GM23338 (cell line): ENCODE measurements at regions not wholly inside any gene's neighbourhood (a gene's known extent, or its start where the extent isn't known, plus 50 kb on each side); places are given as distances from the start of the nearest gene placed in this dataset.

Experiments used
- ATAC-seq: fragments of 200-7000 bp; cut with Tn5 transposase; 3 replicates; pipeline ENCODE4 v1.9.1; 2020
- DNase-seq: peaks from one replicate; pipeline ENCODE4 v3.0.0-alpha.2; 2015; ENCODE audit warnings: low spot score
- H2AFZ ChIP-seq: fragments of 200-600 bp; sonication (generic); 2 replicates; pipeline ENCODE4 v1.8.0; 2016; ENCODE audit warnings: antibody characterized with exemption, mild to moderate bottlenecking, moderate library complexity
- H3F3A ChIP-seq: fragments of 200-600 bp; sonication (generic); replicated peaks from 2 replicates; pipeline ENCODE4 v1.8.0; 2017; ENCODE audit warnings: antibody characterized with exemption, mixed run types, low read depth
- H3K27ac ChIP-seq: fragments of 200-600 bp; sonication (generic); 2 replicates; pipeline ENCODE4 v1.6.1; 2016; ENCODE audit warnings: low read depth
- H3K27me3 ChIP-seq: fragments of 200-600 bp; sonication (generic); 2 replicates; pipeline ENCODE4 v1.8.0; 2016; ENCODE audit warnings: mild to moderate bottlenecking, mixed run types, moderate library complexity; ENCODE audit not compliant: insufficient read depth
- H3K36me3 ChIP-seq: fragments of 200-600 bp; sonication (generic); 2 replicates; pipeline ENCODE4 v1.8.0; 2016; ENCODE audit warnings: mild to moderate bottlenecking; ENCODE audit not compliant: insufficient read depth
- H3K4me1 ChIP-seq: fragments of 200-600 bp; sonication (generic); 2 replicates; pipeline ENCODE4 v1.8.0; 2016; ENCODE audit warnings: mild to moderate bottlenecking, moderate library complexity; ENCODE audit not compliant: insufficient read depth
- H3K4me2 ChIP-seq: fragments of 200-600 bp; sonication (generic); 2 replicates; pipeline ENCODE4 v1.7.1; 2017; ENCODE audit warnings: mixed run types
- H3K4me3 ChIP-seq: fragments of 200-600 bp; sonication (generic); 2 replicates; pipeline ENCODE4 v1.6.1; 2016; ENCODE audit warnings: mixed run types
- H3K79me2 ChIP-seq: fragments of 200-600 bp; sonication (generic); replicated peaks from 2 replicates; pipeline ENCODE4 v1.8.0; 2017; ENCODE audit warnings: mild to moderate bottlenecking; ENCODE audit not compliant: insufficient read depth
- H3K9me2 ChIP-seq: fragments of 200-600 bp; sonication (generic); 2 replicates; pipeline ENCODE4 v1.8.0; 2017; ENCODE audit not compliant: insufficient read depth
- H4K20me1 ChIP-seq: fragments of 200-600 bp; sonication (generic); replicated peaks from 2 replicates; pipeline ENCODE4 v1.8.0; 2017; ENCODE audit warnings: mild to moderate bottlenecking; ENCODE audit not compliant: insufficient read depth
- H3K27ac Mint-ChIP-seq: 2 replicates; pipeline ENCODE4 v1.8.0; 2020; ENCODE audit warnings: inconsistent platforms, mild to moderate bottlenecking, moderate library complexity, mixed read lengths
- H3K27me3 Mint-ChIP-seq: 3 replicates; pipeline ENCODE4 v1.8.0; 2022; ENCODE audit warnings: low read depth, mild to moderate bottlenecking, moderate library complexity, mixed read lengths, inconsistent platforms; ENCODE audit not compliant: insufficient read depth, poor library complexity
- H3K36me3 Mint-ChIP-seq: 3 replicates; pipeline ENCODE4 v1.8.0; 2021; ENCODE audit warnings: low read depth, mild to moderate bottlenecking, inconsistent platforms, moderate library complexity, mixed read lengths
- H3K4me1 Mint-ChIP-seq: 3 replicates; pipeline ENCODE4 v1.8.0; 2020; ENCODE audit warnings: mild to moderate bottlenecking, inconsistent platforms, mixed read lengths
- H3K4me3 Mint-ChIP-seq: 3 replicates; pipeline ENCODE4 v1.8.0; 2021; ENCODE audit warnings: moderate library complexity, mild to moderate bottlenecking, inconsistent platforms, mixed read lengths
- H3K9me3 Mint-ChIP-seq: 3 replicates; pipeline ENCODE4 v1.8.0; 2020; ENCODE audit warnings: moderate library complexity, mild to moderate bottlenecking, inconsistent platforms, mixed read lengths
- EZH2 ChIP-seq: fragments of 200-600 bp; sonication (generic); IDR thresholded peaks from one replicate; pipeline ENCODE4 v1.8.0; 2017; ENCODE audit warnings: antibody characterized with exemption, mild to moderate bottlenecking, low read depth; ENCODE audit not compliant: unreplicated experiment
- EZH2phosphoT487 ChIP-seq: fragments of 200-600 bp; sonication (generic); IDR thresholded peaks from one replicate; pipeline ENCODE4 v1.8.1; 2018; ENCODE audit warnings: antibody characterized with exemption; ENCODE audit not compliant: unreplicated experiment
- NANOG ChIP-seq: IDR thresholded peaks from 2 replicates; pipeline ENCODE4 v1.6.1; 2016; ENCODE audit warnings: antibody characterized with exemption, borderline replicate concordance
- STAT1 ChIP-seq: IDR thresholded peaks from one replicate; pipeline ENCODE4 v1.6.1; 2016; ENCODE audit warnings: antibody characterized with exemption; ENCODE audit not compliant: unreplicated experiment
- TF ChIP-seq, protein P1 (sequence below): fragments of 250-450 bp; sonication (Bioruptor Pico); IDR thresholded peaks from 2 replicates; pipeline ENCODE4 v1.5.0; 2020; ENCODE audit warnings: mild to moderate bottlenecking, moderate library complexity
- TF ChIP-seq, protein P2 (sequence below), 2 experiments: fragments of 200-600 bp in 1 of 2; sonication (generic) in 1 of 2; conservative IDR thresholded peaks; 2 replicates each; pipeline versions ENCODE4 v1.5.1 to v1.6.1; 2016 to 2017; ENCODE audit warnings: antibody characterized with exemption in 2 of 2, low read depth in 2 of 2, mild to moderate bottlenecking in 2 of 2, moderate library complexity in 1 of 2

DNA sequence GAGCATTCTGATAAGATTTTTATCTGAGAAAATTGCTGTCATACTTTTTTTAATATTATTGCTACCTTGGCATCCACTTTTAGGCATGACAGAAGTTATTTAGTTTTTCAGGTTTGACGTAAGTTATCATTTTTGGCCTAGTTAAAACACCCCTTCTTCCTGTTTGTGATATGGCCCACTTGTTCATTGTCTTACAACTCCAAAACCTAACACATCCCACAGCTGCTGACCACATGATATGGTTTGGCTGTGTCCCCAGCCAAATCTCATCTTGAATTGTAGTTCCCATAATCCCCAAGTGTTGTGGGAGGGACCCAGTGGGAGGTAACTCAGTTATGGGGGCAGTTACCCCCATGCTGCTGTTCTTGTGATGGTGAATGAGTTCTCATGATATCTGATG is 388.1 kb downstream of the SLC4A3 start (continued):
- TF ChIP-seq, protein P1, sequence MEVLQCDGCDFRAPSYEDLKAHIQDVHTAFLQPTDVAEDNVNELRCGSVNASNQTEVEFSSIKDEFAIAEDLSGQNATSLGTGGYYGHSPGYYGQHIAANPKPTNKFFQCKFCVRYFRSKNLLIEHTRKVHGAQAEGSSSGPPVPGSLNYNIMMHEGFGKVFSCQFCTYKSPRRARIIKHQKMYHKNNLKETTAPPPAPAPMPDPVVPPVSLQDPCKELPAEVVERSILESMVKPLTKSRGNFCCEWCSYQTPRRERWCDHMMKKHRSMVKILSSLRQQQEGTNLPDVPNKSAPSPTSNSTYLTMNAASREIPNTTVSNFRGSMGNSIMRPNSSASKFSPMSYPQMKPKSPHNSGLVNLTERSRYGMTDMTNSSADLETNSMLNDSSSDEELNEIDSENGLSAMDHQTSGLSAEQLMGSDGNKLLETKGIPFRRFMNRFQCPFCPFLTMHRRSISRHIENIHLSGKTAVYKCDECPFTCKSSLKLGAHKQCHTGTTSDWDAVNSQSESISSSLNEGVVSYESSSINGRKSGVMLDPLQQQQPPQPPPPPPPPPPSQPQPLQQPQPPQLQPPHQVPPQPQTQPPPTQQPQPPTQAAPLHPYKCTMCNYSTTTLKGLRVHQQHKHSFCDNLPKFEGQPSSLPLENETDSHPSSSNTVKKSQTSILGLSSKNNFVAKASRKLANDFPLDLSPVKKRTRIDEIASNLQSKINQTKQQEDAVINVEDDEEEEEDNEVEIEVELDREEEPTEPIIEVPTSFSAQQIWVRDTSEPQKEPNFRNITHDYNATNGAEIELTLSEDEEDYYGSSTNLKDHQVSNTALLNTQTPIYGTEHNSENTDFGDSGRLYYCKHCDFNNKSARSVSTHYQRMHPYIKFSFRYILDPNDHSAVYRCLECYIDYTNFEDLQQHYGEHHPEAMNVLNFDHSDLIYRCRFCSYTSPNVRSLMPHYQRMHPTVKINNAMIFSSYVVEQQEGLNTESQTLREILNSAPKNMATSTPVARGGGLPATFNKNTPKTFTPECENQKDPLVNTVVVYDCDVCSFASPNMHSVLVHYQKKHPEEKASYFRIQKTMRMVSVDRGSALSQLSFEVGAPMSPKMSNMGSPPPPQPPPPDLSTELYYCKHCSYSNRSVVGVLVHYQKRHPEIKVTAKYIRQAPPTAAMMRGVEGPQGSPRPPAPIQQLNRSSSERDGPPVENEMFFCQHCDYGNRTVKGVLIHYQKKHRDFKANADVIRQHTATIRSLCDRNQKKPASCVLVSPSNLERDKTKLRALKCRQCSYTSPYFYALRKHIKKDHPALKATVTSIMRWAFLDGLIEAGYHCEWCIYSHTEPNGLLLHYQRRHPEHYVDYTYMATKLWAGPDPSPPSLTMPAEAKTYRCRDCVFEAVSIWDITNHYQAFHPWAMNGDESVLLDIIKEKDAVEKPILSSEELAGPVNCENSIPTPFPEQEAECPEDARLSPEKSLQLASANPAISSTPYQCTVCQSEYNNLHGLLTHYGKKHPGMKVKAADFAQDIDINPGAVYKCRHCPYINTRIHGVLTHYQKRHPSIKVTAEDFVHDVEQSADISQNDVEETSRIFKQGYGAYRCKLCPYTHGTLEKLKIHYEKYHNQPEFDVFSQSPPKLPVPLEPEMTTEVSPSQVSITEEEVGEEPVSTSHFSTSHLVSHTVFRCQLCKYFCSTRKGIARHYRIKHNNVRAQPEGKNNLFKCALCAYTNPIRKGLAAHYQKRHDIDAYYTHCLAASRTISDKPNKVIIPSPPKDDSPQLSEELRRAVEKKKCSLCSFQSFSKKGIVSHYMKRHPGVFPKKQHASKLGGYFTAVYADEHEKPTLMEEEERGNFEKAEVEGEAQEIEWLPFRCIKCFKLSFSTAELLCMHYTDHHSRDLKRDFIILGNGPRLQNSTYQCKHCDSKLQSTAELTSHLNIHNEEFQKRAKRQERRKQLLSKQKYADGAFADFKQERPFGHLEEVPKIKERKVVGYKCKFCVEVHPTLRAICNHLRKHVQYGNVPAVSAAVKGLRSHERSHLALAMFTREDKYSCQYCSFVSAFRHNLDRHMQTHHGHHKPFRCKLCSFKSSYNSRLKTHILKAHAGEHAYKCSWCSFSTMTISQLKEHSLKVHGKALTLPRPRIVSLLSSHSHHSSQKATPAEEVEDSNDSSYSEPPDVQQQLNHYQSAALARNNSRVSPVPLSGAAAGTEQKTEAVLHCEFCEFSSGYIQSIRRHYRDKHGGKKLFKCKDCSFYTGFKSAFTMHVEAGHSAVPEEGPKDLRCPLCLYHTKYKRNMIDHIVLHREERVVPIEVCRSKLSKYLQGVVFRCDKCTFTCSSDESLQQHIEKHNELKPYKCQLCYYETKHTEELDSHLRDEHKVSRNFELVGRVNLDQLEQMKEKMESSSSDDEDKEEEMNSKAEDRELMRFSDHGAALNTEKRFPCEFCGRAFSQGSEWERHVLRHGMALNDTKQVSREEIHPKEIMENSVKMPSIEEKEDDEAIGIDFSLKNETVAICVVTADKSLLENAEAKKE (CRISPR knock-in tag) = no peak
- TF ChIP-seq, protein P2, sequence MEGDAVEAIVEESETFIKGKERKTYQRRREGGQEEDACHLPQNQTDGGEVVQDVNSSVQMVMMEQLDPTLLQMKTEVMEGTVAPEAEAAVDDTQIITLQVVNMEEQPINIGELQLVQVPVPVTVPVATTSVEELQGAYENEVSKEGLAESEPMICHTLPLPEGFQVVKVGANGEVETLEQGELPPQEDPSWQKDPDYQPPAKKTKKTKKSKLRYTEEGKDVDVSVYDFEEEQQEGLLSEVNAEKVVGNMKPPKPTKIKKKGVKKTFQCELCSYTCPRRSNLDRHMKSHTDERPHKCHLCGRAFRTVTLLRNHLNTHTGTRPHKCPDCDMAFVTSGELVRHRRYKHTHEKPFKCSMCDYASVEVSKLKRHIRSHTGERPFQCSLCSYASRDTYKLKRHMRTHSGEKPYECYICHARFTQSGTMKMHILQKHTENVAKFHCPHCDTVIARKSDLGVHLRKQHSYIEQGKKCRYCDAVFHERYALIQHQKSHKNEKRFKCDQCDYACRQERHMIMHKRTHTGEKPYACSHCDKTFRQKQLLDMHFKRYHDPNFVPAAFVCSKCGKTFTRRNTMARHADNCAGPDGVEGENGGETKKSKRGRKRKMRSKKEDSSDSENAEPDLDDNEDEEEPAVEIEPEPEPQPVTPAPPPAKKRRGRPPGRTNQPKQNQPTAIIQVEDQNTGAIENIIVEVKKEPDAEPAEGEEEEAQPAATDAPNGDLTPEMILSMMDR (conservative IDR thresholded peaks at IDR 0.05; ENCODE audit: low read depth in 2 of 2) = no peak
- TF ChIP-seq EZH2phosphoT487 = no peak
- TF ChIP-seq EZH2 = no peak

DNA sequence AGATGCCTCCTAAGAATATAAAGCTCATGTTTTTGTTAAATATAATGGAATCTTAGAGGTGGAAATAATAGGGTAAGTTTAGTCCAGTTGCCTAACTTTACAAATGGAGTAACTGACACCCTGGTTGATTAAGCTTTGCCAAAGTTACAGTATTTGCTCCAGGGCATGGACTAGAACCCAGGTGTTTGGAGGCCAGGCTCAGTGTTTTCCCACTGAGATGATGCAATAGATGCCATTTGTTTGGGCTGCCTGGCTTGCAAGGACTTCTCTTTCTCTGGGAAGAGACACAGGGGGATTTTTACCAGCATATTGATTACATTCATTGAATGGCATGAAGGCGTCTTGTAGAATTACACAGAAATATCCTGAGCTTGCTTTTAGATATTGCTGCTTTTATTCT is 397.8 kb downstream of the SLC4A3 start:
- Histone ChIP-seq H3K27me3 (no peaks in the 10 kb centered on the region), H3K27ac (no peak overlapping the region), H3K4me3 (no peak overlapping the region), H4K20me1 (no peaks in the 10 kb centered on the region), H3K36me3 (no peaks in the 10 kb centered on the region), H3K79me2 (no peaks in the 10 kb centered on the region), H3K9me2 (peaks cover 16% of the 10 kb centered on the region; the same call in 1 of the 2 replicates), H3K4me2 (no peak overlapping the region), H3F3A (no peaks in the 10 kb centered on the region), H2AFZ (peak overlapping the region; percentile 52), H3K4me1 (no peaks in the 10 kb centered on the region)
- Mint-ChIP-seq H3K36me3 (no peaks in the 10 kb centered on the region), H3K27ac (no peak overlapping the region), H3K4me3 (no peak overlapping the region), H3K4me1 (no peaks in the 10 kb centered on the region), H3K27me3 (peaks cover under 1% of the 10 kb centered on the region), H3K9me3 (no peaks in the 10 kb centered on the region; the same call in 2 of the 3 replicates)
- ATAC-seq = no peak
- no peak for DNase-seq
- TF ChIP-seq EZH2phosphoT487 = no peak
- TF ChIP-seq, protein P1 (CRISPR knock-in tag) = no peak
- no peak for TF ChIP-seq STAT1
- no peak for TF ChIP-seq NANOG
